Lung (tissue), 11 donors: ENCODE measurements at regions not wholly inside any gene's neighbourhood (a gene's known extent, or its start where the extent isn't known, plus 50 kb on each side); places are given as distances from the start of the nearest gene placed in this dataset.

Source experiments
- ATAC-seq: fragments of 200-7000 bp; cut with Tn5 transposase; one replicate; pipeline ENCODE4 v1.9.1; 2020; ENCODE audit warnings: moderate number of reproducible peaks; ENCODE audit not compliant: insufficient read depth, low FRiP score
- DNase-seq, 3 donors: peaks; one replicate each; pipeline ENCODE4 v3.0.0-alpha.2; 2013 to 2017
- H3K27ac ChIP-seq, 2 donors: one replicate each; pipeline ENCODE4 v1.5.1; 2013; ENCODE audit warnings: mild to moderate bottlenecking in 2 of 2, moderate library complexity in 2 of 2, control low read depth in 1 of 2, inconsistent platforms in 1 of 2, low read depth in 1 of 2, low read length in 1 of 2
- H3K27me3 ChIP-seq, 3 donors: one replicate each; pipeline ENCODE4 v1.5.1; 2013; ENCODE audit warnings: low read length in 2 of 3; ENCODE audit not compliant: control insufficient read depth in 3 of 3, insufficient read depth in 3 of 3
- H3K36me3 ChIP-seq, 4 donors: one replicate each; pipeline ENCODE4 v1.5.1; 2013; ENCODE audit warnings: low read length in 4 of 4, mild to moderate bottlenecking in 1 of 4, moderate library complexity in 1 of 4; ENCODE audit not compliant: control insufficient read depth in 4 of 4, insufficient read depth in 4 of 4
- H3K4me1 ChIP-seq, 5 donors: one replicate each; pipeline ENCODE4 v1.5.1; 2013; ENCODE audit warnings: low read length in 5 of 5, mild to moderate bottlenecking in 2 of 5, moderate library complexity in 1 of 5; ENCODE audit not compliant: control insufficient read depth in 5 of 5, insufficient read depth in 5 of 5
- H3K4me3 ChIP-seq: one replicate; pipeline ENCODE4 v1.5.1; 2013; ENCODE audit warnings: mild to moderate bottlenecking, control low read depth, moderate library complexity
- H3K9ac ChIP-seq, 2 donors: one replicate each; pipeline ENCODE4 v1.5.1; 2013; ENCODE audit warnings: low read length in 2 of 2, control low read depth in 1 of 2; ENCODE audit not compliant: insufficient read depth in 1 of 2
- H3K9me3 ChIP-seq, 4 donors: one replicate each; pipeline ENCODE4 v1.5.1; 2013; ENCODE audit warnings: low read length in 3 of 4, mild to moderate bottlenecking in 1 of 4, moderate library complexity in 1 of 4; ENCODE audit not compliant: control insufficient read depth in 4 of 4, insufficient read depth in 3 of 4
- CTCF ChIP-seq: IDR thresholded peaks from 2 replicates; pipeline ENCODE4 v1.5.1; 2012; ENCODE audit warnings: mild to moderate bottlenecking; ENCODE audit errors: control extremely low read depth, extremely low read depth
- WGBS, 2 donors: extraction: QIAGEN DNeasy Blood & Tissue Kit; methylation state at CpG; one replicate each; pipeline ENCODE4 v1.1.7; 2013; 5-methylcytosine and 5-hydroxymethylcytosine counted together
- donor health status: control.
- donor health status: control.
- donor health status: Bipolar disorder and iron deficiency.
- donor health status: healthy.
- donor health status: DM: yes; HTN: yes; CAD: no.

- Histone ChIP-seq H3K9me3 (no peaks in the 10 kb centered on the region), H3K9ac (no peak overlapping the region), H3K27me3 (no peaks in the 10 kb centered on the region), H3K4me3 (no peak overlapping the region), H3K4me1 (no peaks in the 10 kb centered on the region), H3K36me3 (no peaks in the 10 kb centered on the region), H3K27ac (no peak overlapping the region)
- no peak for ATAC-seq
- 87 to 95% methylated on average over 2 of the region's 2 CpGs for WGBS, 2 donors
- TF ChIP-seq CTCF: no peak
- no peak for DNase-seq
Measured at GRCh38 chr4:11259837-11260236, 168.9 kb downstream of the HS3ST1 start.

- Histone ChIP-seq H3K27ac (no peak overlapping the region), H3K4me1 (no peaks in the 10 kb centered on the region), H3K36me3 (no peaks in the 10 kb centered on the region), H3K27me3 (no peaks in the 10 kb centered on the region), H3K9me3 (peaks cover 0 to 2% (median 0%) of the 10 kb centered on the region in 4 donors), H3K4me3 (no peak overlapping the region), H3K9ac (no peak overlapping the region)
- DNase-seq: no peak
- 64 to 82% methylated on average over 3 of the region's 3 CpGs for WGBS, 2 donors
- no peak for ATAC-seq
- no peak for TF ChIP-seq CTCF
Measured at GRCh38 chr4:11252149-11252548, 176.5 kb downstream of the HS3ST1 start.

- DNase-seq (no peak), ATAC-seq (no peak)
- H3K27me3 ChIP-seq: no peaks in the 10 kb centered on the region
- H3K4me3 ChIP-seq: no peak overlapping the region
- H3K9ac ChIP-seq: no peak overlapping the region
- peaks cover 0 to 2% (median 0%) of the 10 kb centered on the region in 4 donors for H3K9me3 ChIP-seq
- H3K27ac ChIP-seq: no peak overlapping the region
- H3K4me1 ChIP-seq: no peaks in the 10 kb centered on the region
- TF ChIP-seq CTCF: no peak
- no peaks in the 10 kb centered on the region for H3K36me3 ChIP-seq
Measured at GRCh38 chr4:11250510-11250909, 178.2 kb downstream of the HS3ST1 start.

- H3K9ac ChIP-seq: no peak overlapping the region
- H3K4me3 ChIP-seq: no peak overlapping the region
- H3K36me3 ChIP-seq: no peaks in the 10 kb centered on the region
- DNase-seq: peak in 2 of 3 donors; percentile 85 to 92
- H3K27me3 ChIP-seq: no peaks in the 10 kb centered on the region
- peaks cover 0 to 42% (median 9%) of the 10 kb centered on the region in 5 donors for H3K4me1 ChIP-seq
- H3K9me3 ChIP-seq: peaks cover 0 to 4% (median 2%) of the 10 kb centered on the region in 4 donors
- ATAC-seq: no peak
- H3K27ac ChIP-seq: no peak overlapping the region
- WGBS, 2 donors: 17 to 18% methylated on average over 4 of the region's 4 CpGs
- no peak for TF ChIP-seq CTCF
Measured at GRCh38 chr4:11232015-11232414, 196.7 kb downstream of the HS3ST1 start.
